ENCODE measurements at regions not wholly inside any gene's neighbourhood (a gene's known extent, or its start where the extent isn't known, plus 50 kb on each side); places are given as distances from the start of the nearest gene placed in this dataset.

- TF ChIP-seq SOX15 (CRISPR knock-in tag; IDR thresholded peaks at IDR 0.05) (no peak), CTCF (IDR thresholded peaks at IDR 0.05) (no peak)
Observed at GRCh38 chr9:26339796-26340195, 552.8 kb downstream of the CAAP1 start.
